Neural cell (in vitro differentiated cells): ENCODE measurements at regions not wholly inside any gene's neighbourhood (a gene's known extent, or its start where the extent isn't known, plus 50 kb on each side); places are given as distances from the start of the nearest gene placed in this dataset.

Source experiments
- CTCF ChIP-seq: fragments of 450-650 bp; IDR thresholded peaks from 2 replicates; pipeline ENCODE4 v1.5.1; 2014; ENCODE audit warnings: antibody characterized with exemption, mild to moderate bottlenecking, moderate library complexity; ENCODE audit not compliant: poor library complexity, severe bottlenecking
- EP300 ChIP-seq: fragments of 450-650 bp; conservative IDR thresholded peaks from 2 replicates; pipeline ENCODE4 v1.6.1; 2014; ENCODE audit warnings: antibody characterized with exemption, mild to moderate bottlenecking, moderate library complexity; ENCODE audit not compliant: poor library complexity, severe bottlenecking

GRCh38 chr12:67928621-67929383 is 60.4 kb upstream of the IFNG-AS1 start:
- no peak for TF ChIP-seq CTCF
- peak; percentile 97 for TF ChIP-seq EP300
